Endothelial cell of umbilical vein (primary cell): ENCODE measurements at regions not wholly inside any gene's neighbourhood (a gene's known extent, or its start where the extent isn't known, plus 50 kb on each side); places are given as distances from the start of the nearest gene placed in this dataset.

ENCODE experiments used
- BruUV-seq: library from RNA; stranded (reverse); fragments of 400-500 nt; replicated peaks from 2 replicates; lab custom pipeline; 2021; lab: Mats Ljungman, UMichigan
- CTCF ChIA-PET: fragments of 300-600, 350-600 bp; sonication (Branson Sonifier 250); formaldehyde crosslinking; loops from one replicate; lab custom pipeline; 2021; ENCODE audit warnings: antibody characterized with exemption, inconsistent platforms; lab: Charles Lee
- POLR2A ChIA-PET: fragments of 300-600, 350-600 bp; sonication (Branson Sonifier 250); formaldehyde crosslinking; loops from one replicate; lab custom pipeline; 2021; ENCODE audit warnings: antibody characterized with exemption, inconsistent platforms; lab: Charles Lee
- DNase-seq: peaks from one replicate; pipeline ENCODE4 v3.0.0-alpha.2; 2011; ENCODE audit warnings: low read depth, low spot score
- FAIRE-seq: peaks from 2 replicates; lab custom pipeline; 2011; peaks lifted over from hg19 to GRCh38; lab: Jason Lieb, UNC
- H2AFZ ChIP-seq: 2 replicates; pipeline ENCODE4 v1.6.0; 2012; ENCODE audit warnings: low read depth, low read length, control low read depth, inconsistent platforms
- H3K27ac ChIP-seq: 2 replicates; pipeline ENCODE4 v1.5.1; 2011; ENCODE audit warnings: low read depth, mild to moderate bottlenecking, control low read depth, low read length, moderate library complexity; ENCODE audit not compliant: insufficient read depth
- H3K27me3 ChIP-seq, 2 experiments: 2 replicates each; pipeline versions ENCODE4 v1.6.0 to v1.6.1; 2011; ENCODE audit warnings: low read length in 2 of 2, mixed read lengths in 1 of 2; ENCODE audit not compliant: control insufficient read depth in 2 of 2, insufficient read depth in 2 of 2
- H3K36me3 ChIP-seq, 2 experiments: 2 replicates in 1 of 2; 3 replicates in 1 of 2; pipeline ENCODE4 v1.5.1; 2011; ENCODE audit warnings: low read length in 2 of 2, mild to moderate bottlenecking in 1 of 2, moderate library complexity in 1 of 2; ENCODE audit not compliant: control insufficient read depth in 2 of 2, insufficient read depth in 2 of 2; ENCODE audit errors: extremely low read depth in 1 of 2
- H3K4me1 ChIP-seq: 3 replicates; pipeline ENCODE4 v1.5.1; 2011; ENCODE audit warnings: mild to moderate bottlenecking, low read length; ENCODE audit not compliant: control insufficient read depth, insufficient read depth; ENCODE audit errors: extremely low read depth
- H3K4me2 ChIP-seq: 2 replicates; pipeline ENCODE4 v1.6.1; 2011; ENCODE audit warnings: low read length, control low read depth, mixed read lengths; ENCODE audit not compliant: insufficient read depth
- H3K4me3 ChIP-seq, 3 experiments: fragments of 200-600 bp in 1 of 3; sonication (generic), shearing (Covaris generic) in 1 of 3; replicated peaks in 1 of 3; 2 replicates each; pipeline ENCODE4 v1.5.1; 2011 to 2016; ENCODE audit warnings: control low read depth in 3 of 3, low read length in 3 of 3, mild to moderate bottlenecking in 2 of 3, inconsistent platforms in 1 of 3, low read depth in 1 of 3, moderate library complexity in 1 of 3; ENCODE audit not compliant: insufficient read depth in 1 of 3
- H3K79me2 ChIP-seq: 2 replicates; pipeline ENCODE4 v1.6.0; 2012; ENCODE audit warnings: low read length, inconsistent platforms; ENCODE audit not compliant: control insufficient read depth, insufficient read depth
- H3K9ac ChIP-seq: replicated peaks from 2 replicates; pipeline ENCODE3; 2011; ENCODE audit warnings: low read length, control low read depth; ENCODE audit not compliant: insufficient read depth; ENCODE audit errors: extremely low read depth
- H3K9me1 ChIP-seq: replicated peaks from 3 replicates; pipeline ENCODE4 v1.6.0; 2011; ENCODE audit warnings: mild to moderate bottlenecking, low read length; ENCODE audit not compliant: control insufficient read depth, insufficient read depth; ENCODE audit errors: extremely low read depth
- H3K9me3 ChIP-seq: replicated peaks from 2 replicates; pipeline ENCODE4 v1.5.1; 2012; ENCODE audit warnings: low read length, inconsistent platforms; ENCODE audit not compliant: control insufficient read depth, insufficient read depth
- H4K20me1 ChIP-seq: replicated peaks from 2 replicates; pipeline ENCODE3; 2011; ENCODE audit warnings: mild to moderate bottlenecking, low read length; ENCODE audit not compliant: control insufficient read depth, insufficient read depth; ENCODE audit errors: extremely low read depth
- CTCF ChIP-seq, 2 donors: IDR thresholded peaks; 1 replicate in 1 of 2; 2 replicates in 1 of 2; pipeline ENCODE4 v1.5.1; 2011; ENCODE audit warnings: low read length in 2 of 2, mild to moderate bottlenecking in 2 of 2, moderate library complexity in 2 of 2, control low read depth in 1 of 2, inconsistent platforms in 1 of 2, low read depth in 1 of 2; ENCODE audit not compliant: insufficient read depth in 1 of 2; ENCODE audit errors: extremely low read depth in 1 of 2
- EZH2 ChIP-seq: IDR thresholded peaks from 2 replicates; pipeline ENCODE4 v1.6.1; 2012; ENCODE audit warnings: borderline replicate concordance, low read depth, mild to moderate bottlenecking, moderate library complexity, low read length, inconsistent platforms; ENCODE audit not compliant: severe bottlenecking
- FOS ChIP-seq: IDR thresholded peaks from 2 replicates; pipeline ENCODE4 v1.6.1; 2011; ENCODE audit warnings: mild to moderate bottlenecking, low read length, moderate library complexity, borderline replicate concordance; ENCODE audit not compliant: insufficient read depth
- GATA2 ChIP-seq: IDR thresholded peaks from 2 replicates; pipeline ENCODE4 v1.7.0; 2011; ENCODE audit warnings: low read depth, mild to moderate bottlenecking, moderate library complexity, mixed read lengths, low read length; ENCODE audit not compliant: insufficient read length, insufficient read depth
- JUN ChIP-seq: IDR thresholded peaks from 2 replicates; pipeline ENCODE4 v1.6.1; 2011; ENCODE audit warnings: borderline replicate concordance, low read depth; ENCODE audit not compliant: insufficient read length, insufficient read depth
- MAX ChIP-seq: IDR thresholded peaks from 2 replicates; pipeline ENCODE4 v1.6.1; 2011; ENCODE audit not compliant: insufficient read depth, insufficient read length
- MYC ChIP-seq: IDR thresholded peaks from one replicate; pipeline ENCODE4 v1.6.1; 2011; ENCODE audit warnings: mild to moderate bottlenecking, low read depth, low read length
- POLR2A ChIP-seq: IDR thresholded peaks from 2 replicates; pipeline ENCODE4 v1.6.1; 2012; ENCODE audit warnings: low read depth, mild to moderate bottlenecking, control low read depth, low read length
- POLR2AphosphoS5 ChIP-seq: IDR thresholded peaks from 2 replicates; pipeline ENCODE4 v1.6.1; 2012; ENCODE audit warnings: low read depth, mild to moderate bottlenecking, control low read depth, low read length, moderate library complexity; ENCODE audit not compliant: insufficient read depth
- dilution Hi-C: fragments of 300-500 bp; cut with MboI; formaldehyde crosslinking; loops from one replicate; pipeline ENCODE4 v1.15.0; 2019; ENCODE audit warnings: low sequenced_read_pairs; ENCODE audit not compliant: extremely low pct_ligation_motif_present
- intact Hi-C: fragments of 100-400 bp; cut with micrococcal nuclease; formaldehyde crosslinking; loops from one replicate; pipeline ENCODE4 v1.10.0; 2022

GRCh38 chr2:6215053-6215452 is 522.9 kb downstream of the SOX11 start:
- Histone ChIP-seq H3K79me2 (no peaks in the 10 kb centered on the region), H3K9me3 (peaks cover 3% of the 10 kb centered on the region), H3K36me3 (no peaks in the 10 kb centered on the region), H2AFZ (no peak overlapping the region), H4K20me1 (no peaks in the 10 kb centered on the region), H3K9ac (no peak overlapping the region), H3K9me1 (no peaks in the 10 kb centered on the region), H3K4me1 (no peaks in the 10 kb centered on the region), H3K4me2 (no peak overlapping the region), H3K27ac (no peak overlapping the region), H3K27me3 (no peaks in the 10 kb centered on the region), H3K4me3 (no peak overlapping the region)
- POLR2A ChIA-PET: no interaction called here
- FAIRE-seq (no peak), DNase-seq (no peak)
- intact Hi-C loops: no loop called here
- TF ChIP-seq POLR2A (no peak), EZH2 (no peak), MAX (no peak), POLR2AphosphoS5 (no peak), FOS (no peak), GATA2 (no peak), CTCF (IDR thresholded peaks at IDR 0.05; ENCODE audit: extremely low read depth in 1 of 2, insufficient read depth in 1 of 2, low read depth in 1 of 2, low read length in 2 of 2) (no peak), JUN (no peak), MYC (no peak)
- no TSS peak for BruUV-seq
- dilution Hi-C loops: no loop called here
- CTCF ChIA-PET: no interaction called here
